ENCODE measurements at regions not wholly inside any gene's neighbourhood (a gene's known extent, or its start where the extent isn't known, plus 50 kb on each side); places are given as distances from the start of the nearest gene placed in this dataset.

- DNase-seq (ENCODE audit: low read depth in 1 of 2, low spot score in 2 of 2) (no peak), FAIRE-seq (no peak)
- Histone ChIP-seq H3K27ac (ENCODE audit: low read depth, low read length) (no peak overlapping the region), H4K91ac (replicated peaks; ENCODE audit: insufficient read length, low read length) (no peak overlapping the region), H2BK5ac (ENCODE audit: low read depth, low read length) (no peak overlapping the region), H3K56ac (replicated peaks; ENCODE audit: insufficient read length, low read depth, low read length) (no peak overlapping the region), H3K4ac (replicated peaks; ENCODE audit: insufficient read length, low read depth, low read length) (no peak overlapping the region), H2BK12ac (ENCODE audit: low read depth, low read length) (no peak overlapping the region), H3K79me1 (ENCODE audit: low read depth, low read length) (no peaks in the 10 kb centered on the region), H3K4me3 (ENCODE audit: extremely low read depth in 1 of 4, insufficient read depth in 2 of 4, low read depth in 3 of 4, low read length in 4 of 4) (no peak overlapping the region), H4K20me1 (replicated peaks in 1 of 2; ENCODE audit: control insufficient read depth in 1 of 2, insufficient read depth in 2 of 2, low read length in 2 of 2) (no peaks in the 10 kb centered on the region), H3K9me3 (ENCODE audit: insufficient read depth in 2 of 2, low read depth in 1 of 2, low read length in 1 of 2) (no peaks in the 10 kb centered on the region), H3K9ac (replicated peaks in 1 of 4; ENCODE audit: extremely low read depth in 1 of 4, low read depth in 3 of 4, low read length in 3 of 4) (no peak overlapping the region), H3K4me2 (ENCODE audit: insufficient read depth in 1 of 2, low read depth in 2 of 2, low read length in 2 of 2) (no peak overlapping the region), H3K79me2 (ENCODE audit: control insufficient read depth in 1 of 2, insufficient read depth in 2 of 2, low read length in 2 of 2) (no peaks in the 10 kb centered on the region), H4K5ac (ENCODE audit: insufficient read length, low read depth, low read length) (no peak overlapping the region), H3K18ac (ENCODE audit: extremely low read depth, low read length) (no peak overlapping the region), H3K14ac (ENCODE audit: insufficient read length) (no peak overlapping the region), H2AK5ac (ENCODE audit: low read depth, low read length) (no peak overlapping the region), H3K23ac (ENCODE audit: insufficient read length) (no peak overlapping the region), H2BK20ac (ENCODE audit: low read length) (no peak overlapping the region), H3K4me1 (replicated peaks in 1 of 4; ENCODE audit: control insufficient read depth in 3 of 4, insufficient read depth in 4 of 4, low read length in 3 of 4) (no peaks in the 10 kb centered on the region), H4K8ac (ENCODE audit: extremely low read depth, insufficient read depth, low read length) (no peak overlapping the region), H2BK120ac (replicated peaks; ENCODE audit: low read depth, low read length) (no peak overlapping the region), H3K27me3 (replicated peaks in 1 of 4; ENCODE audit: control insufficient read depth in 3 of 4, extremely low read depth in 1 of 4, insufficient read depth in 3 of 4, low read length in 3 of 4) (no peaks in the 10 kb centered on the region), H3K23me2 (ENCODE audit: low read depth, low read length) (no peaks in the 10 kb centered on the region), H2AFZ (ENCODE audit: low read length) (no peak overlapping the region), H3K36me3 (ENCODE audit: control insufficient read depth in 2 of 4, insufficient read depth in 4 of 4, low read length in 3 of 4) (no peaks in the 10 kb centered on the region), H2BK15ac (ENCODE audit: low read length) (no peak overlapping the region)
- ChIA-PET POLR2A (ENCODE audit: partially characterized antibody) (no interaction called here), CTCF (ENCODE audit: partially characterized antibody) (no interaction called here)
- WGBS, 2 experiments (ENCODE audit: extremely low coverage in 1 of 2, insufficient coverage in 1 of 2, insufficient read length in 1 of 2, insufficient replicate concordance in 2 of 2, low coverage in 1 of 2, low lambda C conversion rate in 2 of 2, missing lambda C conversion rate in 1 of 2), result 100% methylated on average over 2 of the region's 2 CpGs; no CpG with 5 or more reads in 1 of the 2 experiments
- TF ChIP-seq RFX5 (IDR thresholded peaks at IDR 0.05; ENCODE audit: borderline replicate concordance, low read depth, low read length) (no peak), HDAC6 (IDR thresholded peaks at IDR 0.05; ENCODE audit: low read depth, low read length) (no peak), SIRT6 (IDR thresholded peaks at IDR 0.05; ENCODE audit: low read length) (no peak), POLR2A (IDR thresholded peaks at IDR 0.05; ENCODE audit: control extremely low read depth in 1 of 2, low read depth in 2 of 2, low read length in 2 of 2) (no peak), FOSL1 (IDR thresholded peaks at IDR 0.05; ENCODE audit: insufficient read depth, low read depth, low read length) (no peak), BRCA1 (IDR thresholded peaks at IDR 0.05; ENCODE audit: low read depth, low read length) (no peak), SUZ12 (IDR thresholded peaks at IDR 0.05; ENCODE audit: low read length) (no peak), ATF3 (IDR thresholded peaks at IDR 0.05; ENCODE audit: insufficient read depth, low read depth, low read length) (no peak), CHD1 (IDR thresholded peaks at IDR 0.05; ENCODE audit: low read depth, low read length) (no peak), EZH2 (IDR thresholded peaks at IDR 0.05; ENCODE audit: low read depth, low read length, severe bottlenecking) (no peak), E2F6 (IDR thresholded peaks at IDR 0.05) (no peak)
- TF ChIP-seq, protein P1, sequence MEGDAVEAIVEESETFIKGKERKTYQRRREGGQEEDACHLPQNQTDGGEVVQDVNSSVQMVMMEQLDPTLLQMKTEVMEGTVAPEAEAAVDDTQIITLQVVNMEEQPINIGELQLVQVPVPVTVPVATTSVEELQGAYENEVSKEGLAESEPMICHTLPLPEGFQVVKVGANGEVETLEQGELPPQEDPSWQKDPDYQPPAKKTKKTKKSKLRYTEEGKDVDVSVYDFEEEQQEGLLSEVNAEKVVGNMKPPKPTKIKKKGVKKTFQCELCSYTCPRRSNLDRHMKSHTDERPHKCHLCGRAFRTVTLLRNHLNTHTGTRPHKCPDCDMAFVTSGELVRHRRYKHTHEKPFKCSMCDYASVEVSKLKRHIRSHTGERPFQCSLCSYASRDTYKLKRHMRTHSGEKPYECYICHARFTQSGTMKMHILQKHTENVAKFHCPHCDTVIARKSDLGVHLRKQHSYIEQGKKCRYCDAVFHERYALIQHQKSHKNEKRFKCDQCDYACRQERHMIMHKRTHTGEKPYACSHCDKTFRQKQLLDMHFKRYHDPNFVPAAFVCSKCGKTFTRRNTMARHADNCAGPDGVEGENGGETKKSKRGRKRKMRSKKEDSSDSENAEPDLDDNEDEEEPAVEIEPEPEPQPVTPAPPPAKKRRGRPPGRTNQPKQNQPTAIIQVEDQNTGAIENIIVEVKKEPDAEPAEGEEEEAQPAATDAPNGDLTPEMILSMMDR (IDR thresholded peaks at IDR 0.05; ENCODE audit: control extremely low read depth in 1 of 3, insufficient read depth in 1 of 3, low read depth in 1 of 3, low read length in 3 of 3), result no peak
Observed at GRCh38 chr10:105864854-105865253, 1223.8 kb downstream of the SORCS3 start.
